ENCODE measurements at regions not wholly inside any gene's neighbourhood (a gene's known extent, or its start where the extent isn't known, plus 50 kb on each side); places are given as distances from the start of the nearest gene placed in this dataset.

DNA sequence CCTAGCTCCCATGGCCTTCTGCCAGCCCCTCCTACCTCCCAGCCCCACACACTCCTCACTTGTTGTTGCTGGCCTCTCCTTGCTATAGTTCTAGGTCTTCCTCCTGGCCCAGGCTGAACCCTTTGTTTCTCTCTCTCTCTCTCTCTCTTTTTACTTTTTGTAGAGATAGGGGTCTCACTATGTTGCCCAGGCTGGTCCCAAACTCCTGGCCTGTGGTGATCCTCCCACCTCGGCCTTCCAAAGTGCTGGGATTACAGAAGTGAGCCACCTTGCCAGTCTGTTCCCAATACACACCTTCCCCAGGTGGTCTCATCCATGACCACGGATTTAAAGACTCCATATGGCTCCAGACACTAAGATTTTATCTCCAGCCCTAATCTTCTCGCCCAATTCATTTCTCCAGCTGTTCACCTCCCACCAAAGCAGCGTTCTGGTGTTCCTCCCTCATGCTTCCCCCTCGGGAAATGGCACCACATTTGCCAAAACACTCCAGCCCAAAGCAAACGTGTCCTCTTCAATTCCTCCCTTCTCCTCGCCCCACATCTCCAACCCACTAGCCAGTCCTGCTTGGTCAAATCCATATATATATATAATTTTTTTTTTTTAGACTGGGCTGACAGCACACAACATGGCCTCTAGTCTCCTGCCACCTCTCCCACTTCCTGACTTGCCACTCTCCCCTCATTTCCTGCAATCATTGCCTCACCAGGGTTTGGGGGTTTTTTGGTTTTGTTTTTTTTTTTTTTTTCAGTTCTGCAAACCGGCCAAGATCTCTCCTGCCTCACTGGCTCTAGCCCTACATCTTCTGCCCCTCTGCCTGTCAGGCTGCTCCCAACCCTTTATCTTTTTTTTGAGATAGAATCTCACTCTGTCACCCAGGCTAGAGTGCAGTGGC, 104.4 kb downstream of the NCR2 start:
- no peak for DNase-seq
- intact Hi-C loops (cut with DNase I): no loop called here

DNA sequence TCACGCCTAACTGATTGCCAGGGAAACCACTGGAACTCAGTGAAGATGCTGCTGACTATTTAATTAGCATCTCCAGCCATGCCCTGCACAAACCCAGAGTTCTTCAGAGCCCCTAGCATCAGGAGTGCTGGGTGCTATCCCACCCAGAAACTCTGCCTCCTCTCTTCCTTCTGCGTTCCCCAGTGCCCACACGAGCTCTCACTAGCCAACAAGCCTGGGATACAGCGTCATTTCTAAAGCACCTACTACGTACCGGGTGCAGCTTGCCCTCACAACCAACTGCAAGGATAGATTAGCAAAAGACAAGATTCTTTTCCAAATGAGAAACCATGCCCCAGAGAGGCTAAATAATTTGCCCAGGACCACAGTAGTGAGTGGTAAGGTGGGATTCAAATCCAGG, 105.2 kb upstream of the FOXP4 start:
- Histone ChIP-seq H3K4me1 (peaks cover 0 to 5% (median 0%) of the 10 kb centered on the region in 3 donors), H3K27ac (no peak overlapping the region), H3K27me3 (no peaks in the 10 kb centered on the region), H3K36me3 (no peaks in the 10 kb centered on the region), H3K9me3 (no peaks in the 10 kb centered on the region), H3K4me3 (no peak overlapping the region)
- DNase-seq (no peak), FAIRE-seq (no peak), ATAC-seq (no peak)
- intact Hi-C loops (cut with DNase I): no loop called here
- 86 to 96% methylated on average over 6 of the region's 6 CpGs for WGBS, 2 donors
- TF ChIP-seq, protein P1, sequence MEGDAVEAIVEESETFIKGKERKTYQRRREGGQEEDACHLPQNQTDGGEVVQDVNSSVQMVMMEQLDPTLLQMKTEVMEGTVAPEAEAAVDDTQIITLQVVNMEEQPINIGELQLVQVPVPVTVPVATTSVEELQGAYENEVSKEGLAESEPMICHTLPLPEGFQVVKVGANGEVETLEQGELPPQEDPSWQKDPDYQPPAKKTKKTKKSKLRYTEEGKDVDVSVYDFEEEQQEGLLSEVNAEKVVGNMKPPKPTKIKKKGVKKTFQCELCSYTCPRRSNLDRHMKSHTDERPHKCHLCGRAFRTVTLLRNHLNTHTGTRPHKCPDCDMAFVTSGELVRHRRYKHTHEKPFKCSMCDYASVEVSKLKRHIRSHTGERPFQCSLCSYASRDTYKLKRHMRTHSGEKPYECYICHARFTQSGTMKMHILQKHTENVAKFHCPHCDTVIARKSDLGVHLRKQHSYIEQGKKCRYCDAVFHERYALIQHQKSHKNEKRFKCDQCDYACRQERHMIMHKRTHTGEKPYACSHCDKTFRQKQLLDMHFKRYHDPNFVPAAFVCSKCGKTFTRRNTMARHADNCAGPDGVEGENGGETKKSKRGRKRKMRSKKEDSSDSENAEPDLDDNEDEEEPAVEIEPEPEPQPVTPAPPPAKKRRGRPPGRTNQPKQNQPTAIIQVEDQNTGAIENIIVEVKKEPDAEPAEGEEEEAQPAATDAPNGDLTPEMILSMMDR (IDR thresholded peaks at IDR 0.05): no peak

More for the DNA sequence above, 104.4 kb downstream of the NCR2 start:
- no peak for ATAC-seq
- peaks cover 0 to 5% (median 0%) of the 10 kb centered on the region in 3 donors for H3K4me1 ChIP-seq
- no peak overlapping the region for H3K4me3 ChIP-seq
- H3K9me3 ChIP-seq: no peaks in the 10 kb centered on the region
- TF ChIP-seq, protein P1 (IDR thresholded peaks at IDR 0.05): no peak
- no peaks in the 10 kb centered on the region for H3K36me3 ChIP-seq
- 80 to 83% methylated on average over 8 of the region's 8 CpGs for WGBS, 2 donors
- no peak overlapping the region for H3K27ac ChIP-seq
- no peak for FAIRE-seq
- H3K27me3 ChIP-seq: no peaks in the 10 kb centered on the region

DNA sequence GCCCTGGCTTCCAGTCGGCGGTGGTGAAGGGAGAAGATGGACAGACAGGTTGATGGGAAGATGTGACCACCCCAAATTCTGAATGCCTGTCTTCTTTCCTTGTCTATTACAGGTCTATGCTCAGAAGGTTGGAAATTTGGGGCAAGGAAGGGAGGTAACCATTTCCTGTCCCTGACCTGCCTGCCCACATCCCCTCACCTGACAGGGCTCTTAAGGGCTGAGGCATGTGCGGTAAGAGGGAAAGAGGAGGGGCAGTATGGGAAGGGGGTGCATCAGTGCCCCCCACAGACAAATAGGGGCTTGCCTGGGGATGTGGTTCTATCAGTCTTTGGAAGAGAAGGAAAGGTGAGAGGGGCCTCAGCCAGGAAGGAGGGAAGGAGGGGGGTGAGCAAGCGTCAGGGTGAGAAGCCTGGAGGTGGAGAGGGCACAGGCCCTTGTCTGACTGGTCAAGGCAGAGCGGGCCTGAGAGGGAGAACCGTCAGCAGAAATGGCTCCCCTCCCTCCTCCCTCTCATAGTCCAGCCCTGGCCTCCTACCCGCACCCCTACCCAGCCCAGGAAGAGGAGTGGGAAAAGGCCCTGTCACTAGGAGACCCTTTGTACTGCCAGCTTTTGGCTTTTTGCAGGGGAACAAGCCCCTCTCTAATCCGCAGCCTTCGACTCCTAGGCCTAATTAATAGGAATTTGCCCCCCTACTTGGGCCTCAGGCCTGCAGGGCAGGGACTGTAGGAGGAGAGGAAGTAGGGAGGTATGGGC, 104.4 kb upstream of the FOXP4 start:
- WGBS, 2 donors: 92 to 99% methylated on average over 8 to 9 of the region's 9 CpGs
- no peak for DNase-seq
- Histone ChIP-seq H3K27ac (no peak overlapping the region), H3K9me3 (no peaks in the 10 kb centered on the region), H3K4me1 (peaks cover 0 to 5% (median 0%) of the 10 kb centered on the region in 3 donors), H3K4me3 (no peak overlapping the region), H3K36me3 (no peaks in the 10 kb centered on the region), H3K27me3 (no peaks in the 10 kb centered on the region)
- ATAC-seq: no peak
- no peak for FAIRE-seq
- intact Hi-C loops (cut with DNase I): no loop called here
- TF ChIP-seq, protein P1 (IDR thresholded peaks at IDR 0.05): no peak

DNA sequence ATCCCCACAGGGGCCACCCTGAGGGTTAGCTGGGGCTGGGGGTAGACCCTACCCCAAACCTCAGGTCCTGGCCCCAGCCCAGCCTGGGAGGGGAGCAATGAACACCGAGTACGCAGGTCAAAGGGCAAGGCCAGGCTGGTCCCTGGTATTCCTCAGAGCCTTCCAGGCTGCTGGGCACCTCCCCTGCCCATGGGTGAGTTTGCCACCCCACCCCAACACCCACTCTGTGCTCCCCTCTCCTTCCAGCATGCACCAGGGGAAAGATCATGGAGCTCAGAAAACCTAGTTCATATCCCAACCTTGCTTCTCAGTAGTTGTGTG, 103.9 kb upstream of the FOXP4 start:
- intact Hi-C loops (cut with DNase I): no loop called here
- H3K9me3 ChIP-seq: no peaks in the 10 kb centered on the region
- no peak overlapping the region for H3K4me3 ChIP-seq
- ATAC-seq: no peak
- TF ChIP-seq, protein P1 (IDR thresholded peaks at IDR 0.05): no peak
- peaks cover 0 to 5% (median 0%) of the 10 kb centered on the region in 3 donors for H3K4me1 ChIP-seq
- H3K27ac ChIP-seq: no peak overlapping the region
- FAIRE-seq: no peak
- no peaks in the 10 kb centered on the region for H3K36me3 ChIP-seq
- WGBS, 2 donors: 55 to 62% methylated on average over 2 of the region's 2 CpGs
- no peak for DNase-seq
- no peaks in the 10 kb centered on the region for H3K27me3 ChIP-seq

Measured in pancreas (tissue), 10 donors.